H1 (cell line): ENCODE measurements at regions not wholly inside any gene's neighbourhood (a gene's known extent, or its start where the extent isn't known, plus 50 kb on each side); places are given as distances from the start of the nearest gene placed in this dataset.

Experiments used
- CTCF ChIA-PET: fragments of 300-600 bp; sonication (Branson Sonifier 250); formaldehyde crosslinking; loops from one replicate; lab custom pipeline; 2021; ENCODE audit not compliant: partially characterized antibody; lab: Charles Lee
- POLR2A ChIA-PET: fragments of 300-600 bp; sonication (Branson Sonifier 250); formaldehyde crosslinking; loops from one replicate; lab custom pipeline; 2021; ENCODE audit warnings: inconsistent platforms; ENCODE audit not compliant: partially characterized antibody; lab: Charles Lee
- DNase-seq, 2 experiments: peaks; one replicate each; pipeline versions ENCODE4 v3.0.0 to v3.0.0-alpha.2; 2010 to 2022; ENCODE audit warnings: low spot score in 2 of 2, low read depth in 1 of 2, mixed read lengths in 1 of 2
- FAIRE-seq: peaks from 2 replicates; lab custom pipeline; 2011; peaks lifted over from hg19 to GRCh38; lab: Jason Lieb, UNC
- H2AFZ ChIP-seq: 2 replicates; pipeline ENCODE4 v1.8.1; 2012; ENCODE audit warnings: low read length, inconsistent platforms
- H2AK5ac ChIP-seq: 2 replicates; pipeline ENCODE4 v1.6.1; 2013; ENCODE audit warnings: low read depth, low read length
- H2BK120ac ChIP-seq: replicated peaks from 2 replicates; pipeline ENCODE3; 2013; ENCODE audit warnings: low read depth, low read length, inconsistent platforms
- H2BK12ac ChIP-seq: 2 replicates; pipeline ENCODE4 v1.6.1; 2013; ENCODE audit warnings: low read depth, low read length
- H2BK15ac ChIP-seq: 2 replicates; pipeline ENCODE4 v1.6.1; 2013; ENCODE audit warnings: low read length
- H2BK20ac ChIP-seq: 2 replicates; pipeline ENCODE4 v1.6.1; 2013; ENCODE audit warnings: low read length
- H2BK5ac ChIP-seq: 2 replicates; pipeline ENCODE4 v1.6.1; 2013; ENCODE audit warnings: low read depth, low read length
- H3K14ac ChIP-seq: 2 replicates; pipeline ENCODE4 v1.6.1; 2013; ENCODE audit warnings: inconsistent platforms; ENCODE audit not compliant: insufficient read length
- H3K18ac ChIP-seq: 2 replicates; pipeline ENCODE4 v1.6.1; 2013; ENCODE audit warnings: low read length; ENCODE audit errors: extremely low read depth
- H3K23ac ChIP-seq: 2 replicates; pipeline ENCODE4 v1.6.1; 2013; ENCODE audit warnings: inconsistent platforms; ENCODE audit not compliant: insufficient read length
- H3K23me2 ChIP-seq: 2 replicates; pipeline ENCODE4 v1.6.1; 2013; ENCODE audit warnings: low read depth, low read length
- H3K27ac ChIP-seq: 2 replicates; pipeline ENCODE4 v1.6.1; 2011; ENCODE audit warnings: low read depth, low read length, inconsistent platforms
- H3K27me3 ChIP-seq, 4 experiments: replicated peaks in 1 of 4; 1 replicate in 1 of 4; 2 replicates in 3 of 4; pipeline versions ENCODE4 v1.6.1 to v1.8.1; 2011 to 2013; ENCODE audit warnings: low read length in 3 of 4, mild to moderate bottlenecking in 3 of 4, inconsistent platforms in 2 of 4, mixed read lengths in 2 of 4, moderate library complexity in 1 of 4; ENCODE audit not compliant: control insufficient read depth in 3 of 4, insufficient read depth in 3 of 4; ENCODE audit errors: extremely low read depth in 1 of 4
- H3K36me3 ChIP-seq, 4 experiments: 2 replicates each; pipeline versions ENCODE4 v1.6.1 to v1.8.1; 2011 to 2013; ENCODE audit warnings: mild to moderate bottlenecking in 4 of 4, low read length in 3 of 4, moderate library complexity in 2 of 4, control low read depth in 1 of 4, inconsistent platforms in 1 of 4; ENCODE audit not compliant: insufficient read depth in 4 of 4, control insufficient read depth in 2 of 4
- H3K4ac ChIP-seq: replicated peaks from 2 replicates; pipeline ENCODE3; 2013; ENCODE audit warnings: low read length, low read depth, mixed read lengths, inconsistent platforms; ENCODE audit not compliant: insufficient read length
- H3K4me1 ChIP-seq, 4 experiments: replicated peaks in 1 of 4; 1 replicate in 1 of 4; 2 replicates in 3 of 4; pipeline versions ENCODE4 v1.6.1 to v1.8.1; 2011 to 2013; ENCODE audit warnings: low read length in 3 of 4, inconsistent platforms in 2 of 4, mixed read lengths in 1 of 4; ENCODE audit not compliant: insufficient read depth in 4 of 4, control insufficient read depth in 3 of 4
- H3K4me2 ChIP-seq, 2 experiments: 2 replicates each; pipeline versions ENCODE4 v1.6.1 to v1.8.1; 2011 to 2013; ENCODE audit warnings: low read depth in 2 of 2, low read length in 2 of 2, control low read depth in 1 of 2, inconsistent platforms in 1 of 2, mild to moderate bottlenecking in 1 of 2; ENCODE audit not compliant: insufficient read depth in 1 of 2
- H3K4me3 ChIP-seq, 4 experiments: fragments of 200-600, 300-600 bp in 1 of 4; sonication (generic), shearing (Covaris generic), sonication (Bioruptor Twin) in 1 of 4; 2 replicates each; pipeline versions ENCODE4 v1.5.1 to v1.8.1; 2011 to 2016; ENCODE audit warnings: low read length in 4 of 4, low read depth in 3 of 4, control low read depth in 2 of 4, inconsistent platforms in 2 of 4, mild to moderate bottlenecking in 2 of 4, mixed read lengths in 1 of 4, moderate library complexity in 1 of 4; ENCODE audit not compliant: insufficient read depth in 2 of 4; ENCODE audit errors: extremely low read depth in 1 of 4
- H3K56ac ChIP-seq: replicated peaks from 2 replicates; pipeline ENCODE3; 2013; ENCODE audit warnings: low read depth, mild to moderate bottlenecking, mixed read lengths, low read length, inconsistent platforms; ENCODE audit not compliant: insufficient read length
- H3K79me1 ChIP-seq: 2 replicates; pipeline ENCODE4 v1.6.1; 2013; ENCODE audit warnings: low read depth, low read length, control low read depth
- H3K79me2 ChIP-seq, 2 experiments: 2 replicates each; pipeline versions ENCODE4 v1.6.1 to v1.8.1; 2012 to 2013; ENCODE audit warnings: low read length in 2 of 2, mild to moderate bottlenecking in 2 of 2, inconsistent platforms in 1 of 2; ENCODE audit not compliant: insufficient read depth in 2 of 2, control insufficient read depth in 1 of 2
- H3K9ac ChIP-seq, 4 experiments: replicated peaks in 1 of 4; 1 replicate in 1 of 4; 2 replicates in 3 of 4; pipeline versions ENCODE4 v1.6.1 to v1.8.1; 2011 to 2013; ENCODE audit warnings: low read depth in 3 of 4, low read length in 3 of 4, control low read depth in 2 of 4, mild to moderate bottlenecking in 2 of 4, moderate library complexity in 2 of 4, inconsistent platforms in 1 of 4; ENCODE audit errors: extremely low read depth in 1 of 4
- H3K9me3 ChIP-seq, 2 experiments: 2 replicates each; pipeline versions ENCODE4 v1.6.1 to v1.8.1; 2012 to 2013; ENCODE audit warnings: mild to moderate bottlenecking in 2 of 2, moderate library complexity in 2 of 2, control low read depth in 1 of 2, inconsistent platforms in 1 of 2, low read depth in 1 of 2, low read length in 1 of 2, mixed read lengths in 1 of 2; ENCODE audit not compliant: insufficient read depth in 2 of 2
- H4K20me1 ChIP-seq, 2 experiments: replicated peaks in 1 of 2; 2 replicates each; pipeline versions ENCODE3 to v1.8.1; 2011 to 2013; ENCODE audit warnings: inconsistent platforms in 2 of 2, low read length in 2 of 2, mild to moderate bottlenecking in 1 of 2; ENCODE audit not compliant: insufficient read depth in 2 of 2, control insufficient read depth in 1 of 2
- H4K5ac ChIP-seq: 2 replicates; pipeline ENCODE4 v1.6.1; 2013; ENCODE audit warnings: low read length, low read depth, mixed read lengths, inconsistent platforms; ENCODE audit not compliant: insufficient read length
- H4K8ac ChIP-seq: 2 replicates; pipeline ENCODE4 v1.8.0; 2013; ENCODE audit warnings: mild to moderate bottlenecking, moderate library complexity, low read length, inconsistent platforms; ENCODE audit not compliant: insufficient read depth; ENCODE audit errors: extremely low read depth
- H4K91ac ChIP-seq: replicated peaks from 2 replicates; pipeline ENCODE3; 2013; ENCODE audit warnings: low read length, mixed read lengths, inconsistent platforms; ENCODE audit not compliant: insufficient read length
- BACH1 ChIP-seq: IDR thresholded peaks from 2 replicates; pipeline ENCODE4 v1.6.1; 2012; ENCODE audit warnings: low read length, improper control_type of control experiment
- CHD2 ChIP-seq: IDR thresholded peaks from 2 replicates; pipeline ENCODE4 v1.6.1; 2012; ENCODE audit warnings: low read length, improper control_type of control experiment
- KDM1A ChIP-seq: fragments of 200-600, 300-600 bp; sonication (generic); IDR thresholded peaks from 2 replicates; pipeline ENCODE4 v1.7.1; 2016; ENCODE audit warnings: mild to moderate bottlenecking, low read length, borderline replicate concordance
- KDM5A ChIP-seq: fragments of 200-600 bp; IDR thresholded peaks from 2 replicates; pipeline ENCODE4 v1.7.1; 2012; ENCODE audit warnings: mild to moderate bottlenecking, low read length, inconsistent platforms, mixed read lengths
- NANOG ChIP-seq: IDR thresholded peaks from 2 replicates; pipeline ENCODE4 v1.6.1; 2011; ENCODE audit warnings: low read length, low read depth, mild to moderate bottlenecking, inconsistent platforms; ENCODE audit not compliant: insufficient read depth, poor library complexity, severe bottlenecking
- POLR2A ChIP-seq, 2 experiments: IDR thresholded peaks; 1 replicate in 1 of 2; 2 replicates in 1 of 2; pipeline ENCODE4 v1.6.1; 2011; ENCODE audit warnings: low read depth in 2 of 2, low read length in 2 of 2, mild to moderate bottlenecking in 2 of 2; ENCODE audit errors: control extremely low read depth in 1 of 2
- RBBP5 ChIP-seq: IDR thresholded peaks from 2 replicates; pipeline ENCODE4 v1.7.1; 2012; ENCODE audit warnings: low read depth, mild to moderate bottlenecking, inconsistent platforms, low read length, moderate library complexity, borderline replicate concordance
- SAP30 ChIP-seq: fragments of 300-600 bp; sonication (generic); IDR thresholded peaks from 2 replicates; pipeline ENCODE4 v1.7.1; 2012; ENCODE audit warnings: low read length, moderate library complexity, mild to moderate bottlenecking, inconsistent platforms; ENCODE audit not compliant: insufficient read depth, insufficient replicate concordance
- SIX5 ChIP-seq: IDR thresholded peaks from 2 replicates; pipeline ENCODE4 v1.6.1; 2011; ENCODE audit warnings: mild to moderate bottlenecking, low read depth, low read length
- SP1 ChIP-seq: IDR thresholded peaks from 2 replicates; pipeline ENCODE4 v1.6.1; 2011; ENCODE audit warnings: low read depth, low read length
- SP4 ChIP-seq: IDR thresholded peaks from 2 replicates; pipeline ENCODE4 v1.6.1; 2012; ENCODE audit warnings: low read length, inconsistent platforms
- SRF ChIP-seq: IDR thresholded peaks from 2 replicates; pipeline ENCODE4 v1.6.1; 2011; ENCODE audit warnings: mild to moderate bottlenecking, low read depth, low read length, moderate library complexity
- SUZ12 ChIP-seq: fragments of 200-600 bp; sonication (generic); IDR thresholded peaks from 2 replicates; pipeline ENCODE4 v1.6.1; 2012; ENCODE audit warnings: mild to moderate bottlenecking, inconsistent platforms, low read length, moderate library complexity, mixed read lengths
- TBP ChIP-seq: IDR thresholded peaks from 2 replicates; pipeline ENCODE4 v1.6.1; 2011; ENCODE audit warnings: low read depth, low read length, improper control_type of control experiment
- TEAD4 ChIP-seq: IDR thresholded peaks from 2 replicates; pipeline ENCODE4 v1.6.1; 2012; ENCODE audit warnings: low read depth, low read length, inconsistent platforms, mixed read lengths
- YY1 ChIP-seq: IDR thresholded peaks from 2 replicates; pipeline ENCODE4 v1.6.1; 2011; ENCODE audit warnings: low read depth, mild to moderate bottlenecking, low read length
- whole genome bisulfite sequencing, 2 experiments: shearing (Covaris generic) in 1 of 2; methylation state at CpG; one replicate each; pipeline versions ENCODE4 v1.1.6 to v1.1.7; 2013 to 2015; ENCODE audit warnings: low lambda C conversion rate in 2 of 2, mixed read lengths in 2 of 2, inconsistent platforms in 1 of 2, low coverage in 1 of 2, missing lambda C conversion rate in 1 of 2; ENCODE audit not compliant: insufficient replicate concordance in 2 of 2, insufficient coverage in 1 of 2, insufficient read length in 1 of 2; ENCODE audit errors: extremely low coverage in 1 of 2, missing lambda C conversion rate in 1 of 2; 5-methylcytosine and 5-hydroxymethylcytosine counted together

DNA sequence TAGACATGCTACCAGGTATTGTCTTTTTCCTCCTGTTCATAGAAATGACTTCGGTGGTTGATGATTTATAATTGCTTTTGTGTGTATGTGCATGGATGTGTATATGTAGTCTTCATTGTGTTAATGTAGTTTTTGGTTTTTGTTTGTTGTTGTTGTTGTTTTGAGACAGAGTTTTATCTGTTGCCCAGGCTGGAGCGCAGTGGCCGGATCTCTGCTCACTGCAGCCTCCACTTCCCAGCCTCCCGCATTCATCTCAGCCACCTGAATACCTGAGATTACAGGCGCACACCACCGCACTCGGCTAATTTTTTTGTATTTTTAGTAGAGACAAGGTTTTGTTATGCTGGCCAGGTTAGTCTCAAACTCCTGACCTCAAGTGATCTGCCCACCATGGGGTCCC is 75.2 kb downstream of the HFE start:
- Histone ChIP-seq H4K8ac (no peak overlapping the region), H3K4me1 (no peaks in the 10 kb centered on the region; a peak in 1 of 7 replicates), H2BK12ac (no peak overlapping the region), H4K91ac (no peak overlapping the region), H3K27me3 (no peaks in the 10 kb centered on the region), H4K20me1 (peaks cover 3 to 4% of the 10 kb centered on the region in 2 experiments), H2BK120ac (no peak overlapping the region), H3K9ac (no peak overlapping the region), H3K4ac (no peak overlapping the region), H3K27ac (no peak overlapping the region), H3K23me2 (peaks cover 6% of the 10 kb centered on the region), H3K9me3 (no peaks in the 10 kb centered on the region), H3K23ac (no peak overlapping the region), H3K14ac (no peak overlapping the region), H3K4me2 (no peak overlapping the region), H4K5ac (no peak overlapping the region), H2AFZ (no peak overlapping the region), H3K79me2 (peaks cover 0 to 20% of the 10 kb centered on the region in 2 experiments; a peak in 2 of 4 replicates), H3K56ac (no peak overlapping the region), H2BK15ac (no peak overlapping the region), H3K4me3 (no peak overlapping the region), H3K18ac (no peak overlapping the region), H2BK20ac (no peak overlapping the region), H2AK5ac (no peak overlapping the region), H3K79me1 (no peaks in the 10 kb centered on the region), H2BK5ac (no peak overlapping the region), H3K36me3 (no peaks in the 10 kb centered on the region; a peak in 1 of 8 replicates)
- POLR2A ChIA-PET, result interaction anchor here (0.8 to 20.9 kb wide), 8 partner anchors 8 to 135 kb away, joined by 3 to 2060 read pairs (median 222); a partner anchor contains a TSS
- DNase-seq (no peak), FAIRE-seq (no peak)
- CTCF ChIA-PET, result no interaction called here
- WGBS, 2 experiments, result 93% methylated on average over 7 of the region's 7 CpGs; no CpG with 5 or more reads in 1 of the 2 experiments
- TF ChIP-seq KDM1A, result no peak
- no peak for TF ChIP-seq RBBP5
- no peak for TF ChIP-seq YY1
- no peak for TF ChIP-seq SP1
- TF ChIP-seq KDM5A, result no peak
- TF ChIP-seq SIX5, result no peak
- TF ChIP-seq SRF, result no peak
- no peak for TF ChIP-seq TBP
- no peak for TF ChIP-seq TEAD4
- TF ChIP-seq POLR2A (IDR thresholded peaks at IDR 0.05; ENCODE audit: control extremely low read depth in 1 of 2, low read depth in 2 of 2, low read length in 2 of 2), result no peak
- no peak for TF ChIP-seq SUZ12
- TF ChIP-seq SP4, result no peak
- TF ChIP-seq CHD2, result no peak
- TF ChIP-seq NANOG, result no peak
- no peak for TF ChIP-seq SAP30
- no peak for TF ChIP-seq BACH1
